ENCODE measurements at regions not wholly inside any gene's neighbourhood (a gene's known extent, or its start where the extent isn't known, plus 50 kb on each side); places are given as distances from the start of the nearest gene placed in this dataset.
"Not testable (repeated sequence)": the region's sequence is repeated elsewhere in the genome, so short reads cannot be mapped to it uniquely, and the experiment has no call there.

GRCh38 chr19:27993619-27994570 lies 1219.1 kb downstream of the UQCRFS1 start:
- no peak for DNase-seq

DNA sequence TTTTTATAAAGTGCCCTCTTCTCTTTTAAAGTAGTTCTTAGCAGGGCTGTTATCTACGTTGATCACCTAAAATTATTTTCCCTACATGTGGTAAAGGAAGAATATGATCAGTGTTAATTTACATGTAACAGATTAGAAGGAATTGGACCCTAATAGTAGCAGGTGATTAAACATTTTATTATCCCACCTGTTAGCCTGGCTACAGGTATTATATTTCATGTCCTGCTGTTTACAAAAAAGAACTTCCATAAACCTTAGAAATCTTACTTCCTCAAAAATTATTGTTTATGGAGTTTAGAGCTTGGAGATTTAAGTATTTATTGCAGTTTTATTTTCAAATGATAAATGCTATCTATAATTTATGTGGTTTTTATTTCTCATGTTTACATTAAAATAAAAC lies 1226.7 kb downstream of the UQCRFS1 start:
- no peak for DNase-seq

- no peak for DNase-seq
Observed at GRCh38 chr19:27975419-27976005, 1237.4 kb downstream of the UQCRFS1 start.

DNA sequence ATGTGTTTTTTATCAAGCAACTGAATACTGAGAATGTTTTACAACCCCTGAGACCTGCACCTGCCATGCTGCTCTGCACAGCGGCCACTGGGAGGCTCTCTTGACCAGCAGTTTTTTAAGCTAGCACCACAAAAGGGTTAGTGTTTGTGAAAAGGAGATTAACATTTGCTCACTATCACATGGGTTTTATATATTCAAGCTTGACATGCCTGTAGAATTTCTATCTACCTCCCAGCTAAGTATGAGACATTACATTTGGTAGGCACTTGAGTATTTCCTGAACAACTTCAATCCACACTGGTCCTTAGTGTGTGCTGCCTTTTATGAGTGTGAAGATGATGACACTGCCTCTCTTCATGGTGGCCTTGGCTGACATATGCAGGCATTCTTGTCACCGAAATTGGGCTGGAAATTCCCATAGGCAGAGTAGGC lies 1238.9 kb downstream of the UQCRFS1 start:
- peak; percentile 40 for DNase-seq

- DNase-seq: peak; percentile 78
Observed at GRCh38 chr19:27972291-27973040, 1240.5 kb downstream of the UQCRFS1 start.

DNA sequence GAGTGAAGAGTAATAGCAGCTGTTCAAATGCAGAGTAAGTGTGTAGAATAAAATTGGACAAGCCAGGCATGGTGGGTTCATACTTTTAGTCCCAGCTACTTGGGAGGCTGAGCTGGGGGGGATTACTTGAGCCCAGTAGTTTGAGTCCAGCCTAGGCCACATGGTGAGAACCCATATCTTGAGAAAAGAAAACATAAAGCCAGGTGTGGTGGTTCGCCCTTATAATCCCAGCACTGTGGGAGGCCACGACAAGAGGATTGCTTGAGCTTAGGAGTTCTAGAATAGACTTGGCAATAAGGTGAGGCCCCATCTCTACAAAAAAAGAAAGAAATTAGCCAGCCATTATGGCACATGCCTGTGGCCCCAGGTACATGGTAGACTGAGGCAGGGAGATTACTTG lies 1241.1 kb downstream of the UQCRFS1 start:
- DNase-seq: no peak

- DNase-seq: peak; percentile 95
Observed at GRCh38 chr19:27971071-27971470, 1241.9 kb downstream of the UQCRFS1 start.

GRCh38 chr19:27966390-27966816 lies 1246.5 kb downstream of the UQCRFS1 start:
- no peak for DNase-seq

- no peak for DNase-seq
Observed at GRCh38 chr19:27964185-27964584, 1248.8 kb downstream of the UQCRFS1 start.

DNA sequence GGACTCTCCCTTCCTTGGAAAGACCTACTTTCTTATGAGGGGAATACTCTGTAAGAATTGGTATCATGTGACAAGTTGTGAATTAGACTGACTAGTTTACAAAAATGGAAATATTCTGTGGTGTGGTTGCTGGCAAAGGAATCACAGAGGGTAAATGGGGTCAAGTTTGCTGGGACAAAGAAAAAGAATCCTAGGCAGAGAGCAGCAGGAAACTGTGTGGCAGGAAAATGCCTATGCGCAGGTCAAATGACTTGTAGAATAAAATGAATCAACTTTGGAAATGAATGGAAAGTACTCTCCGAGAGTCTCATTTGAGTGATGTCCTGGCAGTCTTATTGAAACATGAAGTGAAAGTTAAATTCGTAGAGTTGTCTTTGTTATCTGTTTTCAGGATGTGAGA lies 1250.7 kb downstream of the UQCRFS1 start:
- DNase-seq: no peak

DNA sequence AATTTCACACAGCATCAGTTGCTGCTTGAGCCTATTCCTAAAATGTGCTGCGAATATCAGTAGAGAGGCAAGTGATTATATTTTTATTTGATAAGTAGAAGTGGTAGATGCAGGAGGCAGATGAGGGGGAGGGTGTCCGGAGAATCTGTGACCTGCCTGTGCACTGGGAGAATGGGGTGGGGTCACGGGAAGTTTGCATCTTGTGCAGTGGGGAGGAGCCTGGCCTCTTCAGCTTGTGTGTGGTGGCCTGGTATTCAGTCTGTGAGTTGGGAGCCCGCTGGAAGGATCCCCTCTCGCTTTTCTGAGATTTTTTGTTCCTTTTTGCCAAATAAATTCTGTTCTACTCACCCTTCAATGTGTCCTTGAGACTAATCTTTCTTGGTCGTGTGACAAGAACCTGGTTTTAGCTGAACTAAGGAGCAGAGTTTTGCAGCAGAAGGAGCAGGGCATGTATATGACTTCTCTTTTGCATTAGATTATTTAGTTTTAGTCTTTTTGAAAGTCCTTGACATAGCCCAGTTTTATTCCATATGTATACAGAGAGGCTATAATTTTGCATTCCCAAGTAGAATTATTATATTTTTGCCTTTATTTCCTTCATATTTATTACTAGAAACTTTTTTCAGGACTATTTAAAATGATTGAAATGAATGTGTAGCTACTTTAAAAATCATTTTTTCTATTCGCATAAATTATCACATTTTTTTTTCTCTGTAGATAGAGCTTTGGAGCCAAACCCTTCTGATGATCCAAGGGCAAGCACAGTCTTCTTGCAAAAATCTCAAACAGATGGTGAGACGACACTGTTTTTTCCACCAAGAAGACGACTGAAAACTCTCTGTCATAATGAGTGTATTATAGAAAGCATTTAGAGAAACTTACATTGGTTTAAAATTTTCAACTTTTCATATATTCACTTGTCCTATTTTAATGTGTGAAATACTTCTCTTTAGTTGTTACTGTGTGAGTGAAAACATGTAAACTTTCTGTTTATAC lies 1257.2 kb downstream of the UQCRFS1 start:
- DNase-seq: no peak

DNA sequence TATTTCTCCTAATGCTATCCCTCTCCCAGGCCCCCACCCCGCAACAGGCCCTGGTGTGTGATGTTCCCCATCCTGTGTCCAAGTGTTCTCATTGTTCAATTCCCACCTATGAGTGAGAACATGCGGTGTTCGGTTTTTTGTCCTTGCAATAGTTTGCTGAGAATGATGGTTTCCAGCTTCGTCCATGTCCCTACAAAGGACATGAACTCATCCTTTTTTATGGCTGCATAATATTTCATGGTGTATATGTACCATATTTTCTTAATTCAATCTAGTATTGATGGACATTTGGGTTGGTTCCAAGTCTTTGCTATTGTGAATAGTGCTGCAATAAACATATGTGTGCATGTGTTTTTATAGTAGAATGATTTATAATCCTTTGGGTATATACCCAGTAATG lies 1270.3 kb downstream of the UQCRFS1 start:
- DNase-seq: not testable (repeated sequence)

- DNase-seq: no peak
Observed at GRCh38 chr19:27936139-27936538, 1276.8 kb downstream of the UQCRFS1 start.

DNA sequence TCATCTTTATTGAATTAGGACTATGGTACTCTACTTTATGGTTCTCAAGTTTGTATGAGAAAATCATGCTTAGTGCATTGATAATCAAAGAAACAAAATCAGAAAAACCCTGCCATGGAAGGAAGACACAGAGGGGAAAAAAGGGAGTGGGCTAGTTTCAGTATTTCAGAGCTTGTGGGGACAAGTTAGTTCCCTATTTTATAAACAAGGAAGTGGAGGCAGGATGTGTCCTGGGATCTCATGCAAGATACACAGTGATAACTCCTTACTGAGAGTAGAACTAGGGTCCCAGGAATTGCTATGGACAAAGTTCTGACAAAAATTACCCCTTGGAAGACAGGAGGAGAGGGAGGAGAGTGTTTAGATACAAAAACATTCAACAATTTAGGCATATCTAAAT lies 1277.3 kb downstream of the UQCRFS1 start:
- no peak for DNase-seq

DNA sequence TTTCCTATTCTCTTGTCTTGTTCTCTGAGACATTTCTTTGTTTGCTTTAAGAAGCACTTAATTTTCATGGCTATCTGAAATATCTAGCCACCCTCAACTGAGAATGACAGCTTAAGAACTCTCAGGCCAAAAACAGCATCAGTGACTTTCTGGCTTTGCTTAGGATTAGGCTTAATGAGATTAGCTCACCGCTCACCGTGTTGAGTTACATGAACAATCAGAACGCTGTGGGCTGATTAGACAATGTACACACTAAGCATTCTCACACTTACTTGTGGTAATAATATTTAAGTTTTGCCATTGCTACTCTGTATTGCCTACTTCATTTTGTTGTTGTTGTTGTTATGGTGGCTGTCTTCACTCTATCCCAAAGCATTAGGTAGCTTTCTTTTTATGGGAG lies 1283.6 kb downstream of the UQCRFS1 start:
- no peak for DNase-seq

GRCh38 chr19:27925202-27925601 lies 1287.7 kb downstream of the UQCRFS1 start:
- DNase-seq: no peak

GRCh38 chr19:27922970-27923369 lies 1290.0 kb downstream of the UQCRFS1 start:
- DNase-seq: no peak

- DNase-seq: no peak
Observed at GRCh38 chr19:27920774-27921173, 1292.2 kb downstream of the UQCRFS1 start.

GRCh38 chr19:27918818-27919217 lies 1294.1 kb downstream of the UQCRFS1 start:
- DNase-seq: no peak

DNA sequence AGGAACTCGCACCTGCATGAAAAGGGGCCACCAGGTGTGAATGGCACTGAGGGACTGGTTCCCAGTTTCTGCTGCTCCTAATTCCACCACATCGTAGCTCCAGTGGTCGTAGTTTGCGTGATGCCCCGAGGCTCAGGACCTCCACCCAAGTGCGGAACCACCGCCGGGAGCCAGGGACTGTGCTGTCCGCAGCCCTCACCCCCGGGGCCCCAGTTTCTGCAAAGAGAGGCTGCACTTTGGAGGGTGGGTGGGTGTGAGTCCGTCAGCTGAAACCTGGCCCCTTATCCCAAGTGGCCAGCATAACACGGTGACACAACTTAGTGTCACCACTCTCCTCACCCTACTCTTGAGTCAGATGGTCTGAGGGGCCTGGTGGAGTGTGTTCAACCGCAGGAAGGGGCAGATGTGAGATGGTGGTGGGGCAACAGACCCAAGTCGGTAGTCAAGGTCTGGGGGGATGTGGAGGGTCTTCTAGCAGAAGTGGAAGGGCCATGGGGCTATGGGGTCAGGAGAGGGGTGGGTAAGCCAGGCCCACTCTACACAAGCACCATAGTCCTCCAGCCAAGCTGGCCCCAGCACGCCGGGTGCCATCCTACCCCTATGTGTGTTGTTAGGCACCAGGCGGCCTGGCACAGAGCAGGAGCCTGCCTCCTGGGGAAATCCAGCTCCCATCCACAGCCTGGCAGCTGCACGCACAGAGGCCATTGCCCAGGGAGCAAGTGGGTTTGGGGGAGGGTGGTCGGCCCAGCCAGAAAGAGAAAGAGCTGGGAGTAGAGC lies 1301.6 kb downstream of the UQCRFS1 start:
- DNase-seq: no peak

DNA sequence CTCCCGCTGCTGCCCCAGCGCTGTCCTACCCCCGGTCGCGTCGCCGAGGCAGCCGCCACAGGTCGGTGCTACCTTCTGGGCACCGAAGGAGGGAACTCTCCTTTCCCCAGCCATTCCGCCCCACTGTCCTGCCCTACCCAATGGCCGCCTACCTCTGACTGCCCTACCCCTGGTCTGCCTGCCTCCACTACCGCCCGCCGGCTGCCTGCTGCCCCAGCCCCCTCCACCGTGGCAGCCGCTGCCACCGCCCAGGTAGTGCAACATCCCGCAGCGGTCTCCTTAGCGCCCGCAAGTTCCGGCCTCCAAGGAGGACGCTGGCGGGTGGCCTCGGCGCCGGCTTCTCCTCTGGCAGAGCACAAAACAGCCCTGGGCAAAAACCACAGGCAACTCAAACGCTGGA lies 1303.1 kb downstream of the UQCRFS1 start:
- no peak for DNase-seq

Data from fibroblast of skin of abdomen (primary cell).